CMK (cell line): ENCODE measurements at regions not wholly inside any gene's neighbourhood (a gene's known extent, or its start where the extent isn't known, plus 50 kb on each side); places are given as distances from the start of the nearest gene placed in this dataset.
"Not testable (repeated sequence)": the region's sequence is repeated elsewhere in the genome, so short reads cannot be mapped to it uniquely, and the experiment has no call there.

Experiments
- DNase-seq: peaks from one replicate; pipeline ENCODE4 v3.0.0-alpha.2; 2010; ENCODE audit warnings: low read depth

DNA sequence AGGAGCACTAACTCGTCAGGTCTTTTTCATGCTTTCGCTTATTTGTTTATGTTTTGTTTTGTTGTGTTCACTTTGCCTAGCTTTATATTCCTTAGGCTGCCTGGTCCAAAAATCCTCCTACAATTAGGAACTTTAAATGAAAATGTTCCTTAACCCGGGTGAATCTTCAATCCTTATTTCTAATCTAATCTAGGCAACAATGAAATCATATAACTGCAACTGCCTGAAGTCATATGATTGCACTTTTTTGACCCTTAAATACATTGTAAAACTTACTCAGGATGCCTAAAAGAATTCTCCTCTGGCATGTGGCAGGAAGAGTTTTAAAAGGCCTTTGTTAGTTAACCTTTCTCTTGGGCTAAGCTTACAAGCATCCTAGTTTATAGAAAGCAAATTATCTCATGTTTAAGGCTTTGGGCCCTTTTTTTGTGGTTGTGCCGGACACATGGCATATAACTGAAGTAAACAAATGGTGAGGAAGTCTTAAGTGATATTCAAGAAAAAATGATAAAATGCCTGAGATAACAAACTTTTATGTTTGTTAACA, 279.4 kb downstream of the FAT4 start:
- DNase-seq: no peak

DNA sequence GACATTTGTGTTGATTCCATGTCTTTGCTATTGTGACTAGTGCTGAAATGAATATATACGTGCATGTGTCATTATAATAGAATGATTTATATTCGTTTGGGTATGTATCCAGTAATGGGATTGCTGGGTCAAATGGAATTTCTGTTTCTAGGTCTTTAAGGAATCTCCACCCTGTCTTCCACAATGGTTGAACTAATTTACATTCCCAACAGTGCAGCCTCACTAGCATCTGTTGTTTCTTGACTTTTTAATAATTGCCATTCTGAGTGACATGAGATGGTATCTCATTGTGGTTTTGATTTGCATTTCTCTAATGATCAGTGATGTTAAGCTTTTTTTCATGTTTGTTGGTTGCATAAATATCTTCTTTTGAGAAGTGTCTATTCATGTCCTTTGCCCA, 291.2 kb downstream of the FAT4 start:
- DNase-seq: not testable (repeated sequence)

DNA sequence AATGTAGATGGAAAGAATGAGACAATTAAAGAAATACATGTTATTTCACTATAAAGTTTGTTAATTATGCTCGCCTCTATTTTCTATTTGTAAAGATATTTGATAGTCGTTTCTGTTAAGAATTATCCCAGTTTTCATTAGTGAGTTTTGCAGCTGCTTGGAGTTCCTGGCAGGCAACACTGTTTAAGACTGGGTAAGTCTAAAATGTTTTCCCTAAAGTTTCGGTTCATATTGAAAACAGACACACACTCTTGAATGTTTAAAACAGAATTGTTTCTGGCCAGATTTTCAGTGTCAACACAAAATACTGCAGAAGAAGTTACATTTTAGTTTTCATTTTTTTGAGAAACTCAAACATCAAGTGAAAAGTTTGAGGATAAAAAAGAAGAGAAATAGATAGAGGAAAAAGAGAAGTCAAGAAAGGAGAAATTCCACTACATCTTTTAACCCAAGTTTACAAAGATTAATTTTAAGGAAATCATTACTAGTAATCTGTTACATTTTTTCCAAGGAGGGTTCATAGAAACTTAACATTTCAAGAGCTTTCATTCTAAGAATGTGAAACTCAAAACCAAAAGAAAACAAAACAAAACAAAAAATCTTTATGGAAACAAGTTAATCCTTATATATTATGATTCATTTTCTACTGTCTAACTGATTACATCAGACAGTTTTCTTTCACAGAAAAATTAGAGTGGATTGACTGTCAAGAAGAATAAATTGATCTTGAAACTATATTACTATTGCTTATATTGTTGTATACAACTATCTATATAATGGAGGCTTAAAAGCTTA, 305.5 kb downstream of the FAT4 start:
- DNase-seq: no peak

DNA sequence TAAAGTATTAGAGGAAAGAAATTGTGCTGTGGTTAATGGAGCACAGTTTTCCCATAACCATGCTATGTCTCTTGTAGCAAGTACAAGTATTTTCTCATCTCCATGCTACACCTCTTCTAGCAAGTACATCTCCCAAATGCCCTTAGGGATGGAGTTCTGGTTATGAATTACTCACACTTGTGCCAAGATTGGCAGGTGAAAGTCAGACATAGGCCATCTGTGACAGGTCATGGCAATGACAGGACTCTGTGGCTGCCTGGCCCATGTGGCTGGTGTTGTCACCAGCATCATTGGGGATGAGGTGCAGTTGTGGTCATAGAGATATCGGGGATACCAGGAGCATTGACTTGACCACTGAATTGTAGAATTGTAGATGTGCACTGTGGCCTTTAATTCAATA, 310.2 kb downstream of the FAT4 start:
- no peak for DNase-seq

DNA sequence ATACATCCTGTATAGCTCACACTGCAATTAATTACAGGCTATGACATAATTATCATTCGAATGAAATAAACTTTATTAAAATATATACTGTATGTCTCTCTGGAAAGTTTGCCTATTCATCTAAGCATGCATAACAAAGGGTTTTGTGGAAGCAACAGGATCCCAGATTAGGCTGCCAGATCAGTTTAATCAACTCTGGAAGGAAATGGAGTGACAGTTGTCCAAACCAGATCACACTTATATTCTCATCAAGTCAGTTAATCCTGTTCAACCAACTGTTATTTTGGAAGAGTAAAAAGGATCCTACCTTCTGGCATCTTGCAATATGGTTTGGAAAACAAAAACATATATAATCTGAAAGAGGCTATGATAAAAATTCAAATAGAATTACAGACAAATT, 312.2 kb downstream of the FAT4 start:
- no peak for DNase-seq

DNA sequence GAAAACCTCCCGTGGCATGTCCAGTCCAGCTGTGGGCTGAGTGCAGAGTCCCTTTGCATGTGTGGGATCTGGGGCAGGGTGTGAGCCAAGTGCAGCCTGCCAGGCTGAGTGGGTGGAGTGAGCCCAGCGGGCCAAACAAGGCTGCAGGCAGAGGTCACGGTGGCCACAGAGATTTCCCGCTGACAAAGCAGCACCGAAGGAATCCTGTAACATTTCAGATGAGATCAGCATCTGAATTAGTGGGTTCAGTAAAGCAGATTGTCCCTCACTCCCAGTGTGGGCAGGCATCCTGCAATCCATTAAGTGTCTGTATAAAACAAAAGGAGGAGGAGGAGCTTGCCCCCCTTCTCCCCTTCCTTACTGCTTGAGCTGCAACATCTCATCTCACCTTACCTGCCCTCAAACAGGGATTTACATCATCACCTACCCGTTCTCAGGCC, 324.4 kb downstream of the FAT4 start:
- DNase-seq: no peak

DNA sequence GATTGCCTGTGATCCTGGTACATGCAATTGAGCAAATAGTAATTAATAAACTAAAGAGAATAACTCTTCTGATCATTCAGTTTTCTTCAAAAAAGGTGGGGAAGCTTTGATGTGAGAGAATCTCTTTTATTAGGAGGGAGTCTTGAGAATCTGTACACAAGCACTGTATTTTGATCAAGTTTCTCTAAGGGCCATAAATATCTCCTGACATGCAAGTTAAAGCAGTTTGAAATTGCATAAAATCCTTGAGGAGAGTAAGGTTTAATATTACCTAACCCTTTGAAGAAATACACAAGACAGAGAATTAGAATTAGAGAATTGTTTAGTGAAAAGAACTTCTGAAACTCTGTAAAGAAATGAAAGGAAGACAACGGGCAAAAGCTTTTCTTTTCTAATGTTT, 326.9 kb downstream of the FAT4 start:
- DNase-seq: no peak

DNA sequence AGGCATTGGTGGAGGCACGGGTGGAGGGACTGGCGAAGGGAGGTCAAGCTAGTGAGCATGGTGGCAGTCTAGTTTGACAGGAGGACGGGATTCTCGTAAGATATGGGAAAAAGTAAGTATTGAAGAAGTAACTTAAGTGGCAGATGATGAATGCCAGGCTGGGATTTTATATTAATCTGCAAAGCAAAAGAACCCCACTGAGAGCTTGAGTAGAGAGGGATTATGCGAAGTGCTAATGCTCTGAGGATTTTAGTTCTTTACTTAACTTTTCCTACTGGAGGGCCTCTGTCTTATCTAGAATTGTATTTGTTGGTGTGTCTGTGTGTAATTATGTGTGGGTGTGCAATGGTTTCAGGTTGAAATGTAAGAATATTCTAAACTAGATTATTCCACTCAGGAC, 327.9 kb downstream of the FAT4 start:
- DNase-seq: no peak

DNA sequence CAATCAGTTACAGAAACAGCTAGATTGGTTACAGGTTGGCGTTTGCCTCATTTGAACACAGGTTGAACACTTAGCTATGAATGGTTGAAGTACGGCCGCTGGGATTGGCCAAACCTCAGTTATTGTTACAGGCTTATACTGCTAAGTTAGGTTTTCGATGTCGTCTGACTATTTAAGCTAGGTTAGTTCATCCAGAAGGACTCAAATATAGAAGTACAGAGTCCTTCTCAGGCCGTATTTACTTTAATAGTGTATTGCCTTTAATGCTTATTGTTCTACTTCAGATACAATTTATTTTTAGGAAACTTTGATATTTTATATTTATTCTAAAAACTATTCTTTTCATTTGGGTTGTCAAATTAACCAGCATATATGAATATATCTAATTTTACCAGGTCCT, 334.7 kb downstream of the FAT4 start:
- DNase-seq: no peak

DNA sequence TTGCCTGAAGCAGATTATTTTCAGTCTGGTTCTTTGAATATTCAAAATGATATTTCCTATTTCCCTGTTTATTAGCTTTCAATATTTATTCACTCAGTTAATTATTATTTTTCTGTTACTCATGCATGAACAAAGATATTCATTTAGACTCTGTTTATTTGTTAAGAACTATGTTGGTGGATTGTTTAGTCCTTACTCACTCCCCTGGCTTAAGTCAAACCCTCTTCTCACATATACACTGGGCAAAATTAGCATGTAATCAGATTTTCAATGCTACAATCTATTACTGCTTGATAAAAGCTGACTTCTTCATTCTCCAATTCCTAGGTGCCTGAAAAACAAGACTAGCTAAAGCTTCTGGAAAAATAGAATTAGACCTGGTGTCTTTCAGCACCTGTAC, 335.8 kb downstream of the FAT4 start:
- DNase-seq: no peak

DNA sequence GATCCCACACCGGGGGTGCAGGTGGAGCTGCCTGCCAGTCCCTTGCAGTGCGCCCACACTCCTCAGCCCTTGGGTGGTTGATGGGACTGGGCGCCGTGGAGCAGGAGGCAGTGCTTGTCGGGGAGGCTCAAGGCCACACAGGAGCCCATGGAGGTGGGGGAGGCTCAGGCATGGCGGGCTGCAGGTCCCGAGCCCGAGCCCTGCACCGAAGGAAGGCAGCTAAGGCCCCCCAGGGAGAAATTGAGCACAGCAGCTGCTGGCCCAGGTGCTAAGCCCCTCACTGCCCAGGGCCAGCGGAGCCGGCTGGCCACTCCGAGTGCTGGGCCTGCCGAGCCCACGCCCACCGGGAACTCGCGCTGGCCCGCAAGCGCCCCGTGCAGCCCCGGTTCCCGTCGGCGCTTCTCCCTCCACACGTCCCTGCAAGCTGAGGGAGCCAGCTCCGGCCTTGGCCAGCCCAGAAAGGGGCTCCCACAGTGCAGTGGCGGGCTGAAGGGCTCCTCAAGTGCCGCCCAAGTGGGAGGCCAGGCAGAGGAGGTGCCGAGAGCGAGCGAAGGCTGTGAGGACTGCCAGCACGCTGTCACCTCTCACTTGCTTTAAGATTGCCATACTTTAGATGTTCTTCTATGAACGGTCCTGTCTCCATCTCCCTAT, 337.1 kb downstream of the FAT4 start:
- DNase-seq: not testable (repeated sequence)

DNA sequence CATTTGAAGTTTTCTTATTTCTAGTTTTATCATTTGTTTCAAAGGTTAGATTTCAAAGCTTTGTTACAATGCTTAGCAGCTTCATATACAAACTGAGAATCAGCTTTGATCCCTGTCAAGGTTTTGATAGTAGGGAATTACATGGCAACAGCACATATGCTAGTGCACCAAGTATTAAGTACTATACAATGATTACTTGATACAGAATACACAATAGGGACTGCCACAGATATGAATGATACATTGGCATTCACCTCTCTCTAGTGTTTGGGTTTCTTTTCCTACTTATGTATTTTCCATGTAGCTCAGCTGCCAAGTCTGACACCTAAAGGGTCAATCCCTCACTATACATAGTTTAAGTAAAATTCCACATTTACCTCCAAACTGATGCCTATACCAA, 344.0 kb downstream of the FAT4 start:
- DNase-seq: no peak

DNA sequence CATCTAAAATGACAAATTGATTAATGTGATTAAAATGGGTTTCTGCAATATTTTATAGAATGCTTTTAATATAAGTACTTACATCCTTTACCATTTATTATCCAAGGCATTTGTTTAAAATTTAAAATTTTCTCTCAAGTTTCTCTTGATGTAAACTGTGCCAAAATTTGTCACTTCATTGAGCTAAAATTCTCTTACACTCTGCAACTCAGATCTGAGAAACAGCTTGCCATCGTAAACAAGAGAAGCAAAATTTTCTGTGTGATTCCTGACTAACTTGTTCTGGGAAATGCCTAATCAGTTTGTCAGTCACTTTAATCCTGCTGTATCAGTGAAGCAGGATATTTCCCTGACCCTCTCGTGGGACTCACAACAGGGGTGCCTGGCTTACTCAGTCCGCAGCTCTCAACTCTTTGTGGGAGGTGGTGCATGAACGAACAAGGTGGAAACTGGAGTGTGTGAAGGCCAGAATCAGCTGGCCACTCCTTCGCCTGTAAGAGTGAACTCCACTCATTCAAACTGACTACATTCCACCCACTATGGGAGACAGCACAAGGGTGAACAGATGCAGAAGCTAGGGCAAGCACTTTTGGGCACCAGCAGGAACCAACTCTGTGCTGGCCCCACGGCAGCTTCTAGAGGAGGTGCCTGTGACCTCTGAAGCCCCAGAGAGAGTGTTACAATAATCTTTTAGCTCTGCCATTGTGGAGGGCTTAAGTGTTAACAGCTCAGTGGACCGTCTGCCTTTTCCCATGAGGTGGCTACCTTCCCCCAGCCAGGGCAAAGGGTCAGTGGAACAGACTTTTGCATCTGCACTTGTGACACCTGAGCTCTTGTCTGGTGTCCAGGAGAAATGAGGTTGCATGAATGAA, 349.4 kb downstream of the FAT4 start:
- DNase-seq: no peak

DNA sequence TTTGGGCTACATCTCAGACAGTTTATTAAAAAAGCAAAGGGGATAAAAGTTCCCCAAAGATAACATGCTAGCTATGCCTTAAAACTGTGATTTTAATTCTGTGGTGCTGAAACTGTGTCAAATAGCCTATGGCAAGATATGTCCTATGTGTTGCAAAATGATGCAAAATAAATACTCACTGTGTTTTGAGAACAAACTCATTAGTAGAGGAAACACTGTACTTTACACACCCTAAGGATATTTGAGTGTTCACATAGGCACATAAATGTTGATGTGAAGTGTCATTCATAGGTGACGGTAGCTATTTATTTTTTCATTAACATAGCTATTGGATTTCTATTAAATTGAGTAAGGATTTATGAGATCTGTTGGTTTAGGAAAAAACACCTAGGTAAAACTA, 351.9 kb downstream of the FAT4 start:
- DNase-seq: no peak

DNA sequence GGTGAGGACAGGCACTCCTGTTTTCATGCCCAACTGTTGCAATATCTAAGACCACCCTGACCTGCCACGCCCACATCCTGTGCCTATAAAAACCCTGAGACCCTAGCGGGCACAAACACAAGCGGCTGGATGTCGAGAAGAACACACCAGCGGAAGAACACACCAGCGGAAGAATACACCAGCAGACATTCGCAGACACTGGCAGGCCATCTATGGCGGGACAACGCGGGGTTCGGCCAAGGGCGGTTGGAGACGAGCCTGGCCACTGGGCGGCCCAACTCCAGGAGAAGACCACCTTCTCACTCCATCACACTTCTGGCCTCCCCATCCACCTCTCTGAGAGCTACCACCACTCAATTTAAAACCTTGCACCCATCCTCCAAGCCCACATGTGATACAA, 361.4 kb downstream of the FAT4 start:
- no peak for DNase-seq

DNA sequence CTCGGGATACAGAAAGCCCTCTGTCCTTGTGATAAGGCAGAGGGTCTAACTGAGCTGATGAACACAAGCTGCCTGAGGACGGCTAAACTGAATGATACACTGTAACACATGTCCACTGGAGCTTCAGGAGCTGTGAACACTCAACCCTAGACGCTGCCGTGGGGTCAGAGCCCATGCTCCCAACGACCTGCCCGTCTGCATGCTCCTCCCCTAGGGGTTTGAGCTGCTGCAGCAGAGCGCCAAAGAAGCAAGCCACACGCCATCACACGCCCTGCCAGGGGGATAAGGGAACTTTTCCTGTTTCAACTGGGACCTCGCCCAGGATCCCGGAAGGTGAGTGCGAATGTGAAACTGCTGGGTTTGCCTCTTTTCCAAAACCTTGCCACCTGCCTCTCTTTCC, 361.8 kb downstream of the FAT4 start:
- no peak for DNase-seq

DNA sequence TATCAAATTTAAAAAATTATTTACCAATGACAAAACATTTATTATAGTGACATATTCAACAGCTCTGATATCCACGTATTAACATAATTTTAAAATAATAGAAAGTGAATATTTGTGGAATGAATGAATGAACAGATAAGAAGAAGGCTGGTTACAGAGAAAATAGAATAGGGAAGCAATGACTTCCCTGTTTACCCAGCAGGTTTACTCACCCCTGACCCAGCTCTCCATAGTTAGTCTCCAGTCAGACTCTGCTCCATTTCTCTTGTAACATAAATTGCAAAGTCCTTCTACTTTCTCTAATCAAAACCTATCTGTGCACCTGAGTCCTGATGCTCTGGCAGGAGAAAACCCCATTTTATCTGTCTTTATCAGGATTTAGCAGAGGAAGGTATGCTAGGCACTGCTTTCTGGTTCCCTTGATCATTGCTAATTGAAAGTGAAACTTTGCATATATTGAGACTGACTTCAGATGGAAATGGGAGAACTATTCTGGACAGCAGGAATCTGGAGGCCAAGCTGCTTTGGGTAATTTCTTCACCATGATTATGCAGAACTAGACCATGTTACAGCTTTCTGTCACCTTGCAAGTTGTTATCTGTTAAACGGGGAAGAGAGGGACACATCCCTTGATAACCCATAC, 363.0 kb downstream of the FAT4 start:
- DNase-seq: no peak

DNA sequence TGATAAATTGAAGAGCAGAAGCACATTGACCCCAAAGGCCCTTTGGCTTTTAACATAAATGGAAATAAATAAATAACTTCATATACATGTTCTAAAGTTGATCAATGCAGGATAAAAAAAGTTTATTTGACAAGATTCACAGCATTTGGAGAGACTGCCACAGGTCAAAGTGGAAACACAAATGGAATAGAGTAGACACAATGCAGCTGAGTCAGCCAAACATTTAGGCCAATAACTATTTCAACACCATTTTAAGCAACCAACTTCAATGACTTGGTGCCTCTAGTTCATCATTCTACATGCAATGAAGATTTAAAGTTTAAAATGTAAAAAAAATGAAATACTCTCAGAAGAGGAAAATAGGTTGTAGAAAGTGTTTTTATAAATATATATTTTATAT, 365.2 kb downstream of the FAT4 start:
- no peak for DNase-seq

DNA sequence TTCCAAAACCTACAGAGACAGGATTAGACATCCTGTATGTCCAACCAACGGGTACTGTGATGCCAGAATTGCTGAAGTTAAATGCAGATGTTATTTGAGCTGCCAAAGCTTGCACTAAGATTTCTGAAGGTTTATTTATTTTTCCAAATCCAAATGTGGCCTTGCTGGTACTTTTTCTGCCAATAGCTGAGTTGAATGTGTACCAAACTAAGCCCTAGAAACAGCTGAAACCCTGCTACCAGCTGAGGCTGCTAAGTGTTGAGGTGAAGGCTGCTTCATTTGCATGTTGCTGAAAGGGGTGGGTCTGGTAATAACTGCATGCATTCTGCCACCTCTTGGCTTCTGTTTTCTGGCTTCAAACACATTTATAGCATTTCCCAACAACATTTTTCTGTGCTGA, 366.5 kb downstream of the FAT4 start:
- no peak for DNase-seq

DNA sequence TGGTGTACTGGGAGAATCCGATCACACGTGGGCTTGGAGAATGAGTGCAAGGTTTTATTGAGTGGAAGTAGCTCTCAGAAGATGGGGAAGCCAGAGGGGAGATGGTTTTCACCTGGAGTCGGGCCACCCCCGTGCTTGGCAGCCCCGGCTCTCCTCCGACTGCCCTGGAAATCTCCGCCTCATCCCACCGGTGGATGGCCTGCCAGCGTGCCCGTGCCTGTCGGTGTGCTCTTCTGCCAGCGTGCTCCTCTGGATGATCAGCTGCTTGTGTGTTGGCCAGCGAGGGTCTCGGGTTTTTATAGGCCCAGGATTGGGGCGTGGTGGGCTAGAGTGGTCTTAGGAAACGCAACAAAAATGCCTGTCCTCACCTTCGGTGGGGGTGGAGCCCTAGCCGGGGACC, 368.0 kb downstream of the FAT4 start:
- no peak for DNase-seq

DNA sequence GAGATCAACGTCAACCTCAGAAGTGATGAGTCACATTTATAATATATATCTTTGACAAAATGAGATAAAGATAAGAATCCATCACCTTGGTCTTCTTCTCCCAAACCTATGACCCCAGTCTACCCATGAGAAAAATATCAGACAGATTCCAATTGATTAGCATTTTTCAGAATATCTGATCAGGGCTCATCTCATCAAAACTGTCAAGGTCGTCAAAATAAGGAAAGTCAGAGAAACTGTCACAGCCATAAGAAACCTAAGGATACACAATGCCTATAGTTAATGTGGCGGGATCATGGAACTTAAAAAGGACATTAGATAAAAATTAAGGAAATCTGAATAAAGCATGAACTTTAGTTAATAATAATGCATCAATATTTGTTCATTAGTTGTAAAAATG, 374.1 kb downstream of the FAT4 start:
- no peak for DNase-seq

DNA sequence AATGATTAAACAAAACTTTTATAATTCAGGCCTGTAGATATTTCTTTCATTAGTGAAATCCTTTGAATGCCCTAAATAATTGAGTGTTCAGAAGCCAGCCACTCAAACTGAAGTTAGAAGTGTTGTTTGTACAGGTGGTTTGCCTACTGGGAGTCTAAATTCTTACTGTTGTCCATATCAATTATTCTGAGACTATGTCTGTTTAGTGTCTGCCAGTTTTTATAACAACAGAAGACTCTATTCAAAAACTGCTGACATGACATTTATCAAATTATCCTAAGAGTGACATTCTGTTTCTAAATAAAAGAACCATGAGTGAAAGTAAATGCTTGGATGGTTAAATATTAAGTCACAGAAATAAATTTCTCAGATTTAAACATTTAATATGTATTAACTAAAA, 375.1 kb downstream of the FAT4 start:
- DNase-seq: no peak
